Epithelial cell of proximal tubule (primary cell): ENCODE measurements at regions not wholly inside any gene's neighbourhood (a gene's known extent, or its start where the extent isn't known, plus 50 kb on each side); places are given as distances from the start of the nearest gene placed in this dataset.

Source experiments
- DNase-seq: peaks from one replicate; pipeline ENCODE4 v3.0.0-alpha.2; 2011; ENCODE audit warnings: low read depth
- H3K4me3 ChIP-seq: 2 replicates; pipeline ENCODE4 v1.5.1; 2011; ENCODE audit warnings: low read depth, mild to moderate bottlenecking, low read length
- TF ChIP-seq, protein P1 (sequence below): conservative IDR thresholded peaks from 2 replicates; pipeline ENCODE4 v1.5.1; 2012; ENCODE audit warnings: low read depth, mild to moderate bottlenecking, low read length

DNA sequence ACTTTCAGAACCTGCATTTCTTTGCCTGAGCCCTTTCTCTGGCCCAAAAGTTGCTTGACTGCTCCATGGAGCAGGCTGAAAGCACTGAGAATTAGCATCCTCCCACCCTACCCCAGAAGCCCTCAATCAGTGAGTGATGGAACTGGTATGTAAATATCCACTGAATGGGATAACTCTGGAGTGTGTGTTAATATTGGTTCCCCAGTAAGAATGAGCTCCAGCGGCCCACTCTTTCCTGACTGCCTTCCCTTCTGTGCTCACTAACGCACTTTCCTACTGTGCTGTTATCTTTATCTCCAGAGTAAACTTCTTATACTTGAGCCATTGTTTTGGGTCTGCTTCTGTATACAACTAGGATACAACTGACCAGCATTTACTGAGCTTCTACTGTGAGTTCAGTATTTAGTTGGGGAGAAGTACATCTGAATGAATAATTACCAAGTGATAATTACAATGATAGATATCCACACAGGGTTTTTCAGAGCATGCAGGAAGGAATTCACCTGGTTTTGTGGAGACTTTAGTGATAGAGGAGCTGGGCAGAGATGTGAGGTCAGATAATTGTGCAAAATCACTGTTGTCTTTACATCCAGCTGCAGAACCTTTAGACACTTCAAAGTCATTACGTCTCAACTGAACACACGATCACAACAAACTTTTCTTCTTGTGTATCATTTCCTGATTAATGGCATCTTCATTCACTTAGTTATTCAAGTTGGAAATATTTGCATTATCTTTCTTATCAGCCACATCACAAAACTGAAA, 149.2 kb upstream of the BTG1 start:
- H3K4me3 ChIP-seq: no peak overlapping the region
- DNase-seq: no peak
- TF ChIP-seq, protein P1, sequence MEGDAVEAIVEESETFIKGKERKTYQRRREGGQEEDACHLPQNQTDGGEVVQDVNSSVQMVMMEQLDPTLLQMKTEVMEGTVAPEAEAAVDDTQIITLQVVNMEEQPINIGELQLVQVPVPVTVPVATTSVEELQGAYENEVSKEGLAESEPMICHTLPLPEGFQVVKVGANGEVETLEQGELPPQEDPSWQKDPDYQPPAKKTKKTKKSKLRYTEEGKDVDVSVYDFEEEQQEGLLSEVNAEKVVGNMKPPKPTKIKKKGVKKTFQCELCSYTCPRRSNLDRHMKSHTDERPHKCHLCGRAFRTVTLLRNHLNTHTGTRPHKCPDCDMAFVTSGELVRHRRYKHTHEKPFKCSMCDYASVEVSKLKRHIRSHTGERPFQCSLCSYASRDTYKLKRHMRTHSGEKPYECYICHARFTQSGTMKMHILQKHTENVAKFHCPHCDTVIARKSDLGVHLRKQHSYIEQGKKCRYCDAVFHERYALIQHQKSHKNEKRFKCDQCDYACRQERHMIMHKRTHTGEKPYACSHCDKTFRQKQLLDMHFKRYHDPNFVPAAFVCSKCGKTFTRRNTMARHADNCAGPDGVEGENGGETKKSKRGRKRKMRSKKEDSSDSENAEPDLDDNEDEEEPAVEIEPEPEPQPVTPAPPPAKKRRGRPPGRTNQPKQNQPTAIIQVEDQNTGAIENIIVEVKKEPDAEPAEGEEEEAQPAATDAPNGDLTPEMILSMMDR: no peak

DNA sequence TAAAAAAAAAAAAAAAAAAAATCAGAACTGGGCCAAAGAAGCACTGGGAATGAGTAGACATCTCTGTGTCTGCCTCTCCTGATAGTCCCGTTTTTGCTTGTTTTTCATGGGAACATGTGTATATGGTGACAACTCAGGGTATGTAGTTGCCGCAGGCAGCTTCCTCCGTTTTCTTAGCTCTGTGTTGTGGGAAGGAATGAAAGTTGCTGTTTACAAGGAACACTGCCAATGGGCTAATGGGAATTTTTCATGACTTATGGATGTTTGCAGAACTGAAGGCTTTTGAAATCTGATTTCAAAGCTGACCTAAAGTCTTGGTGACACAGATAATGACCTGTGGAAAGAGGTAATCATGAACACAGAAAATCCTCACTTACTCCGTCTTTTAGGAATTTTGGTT, 146.4 kb upstream of the BTG1 start:
- no peak overlapping the region for H3K4me3 ChIP-seq
- DNase-seq: no peak
- TF ChIP-seq, protein P1: no peak

DNA sequence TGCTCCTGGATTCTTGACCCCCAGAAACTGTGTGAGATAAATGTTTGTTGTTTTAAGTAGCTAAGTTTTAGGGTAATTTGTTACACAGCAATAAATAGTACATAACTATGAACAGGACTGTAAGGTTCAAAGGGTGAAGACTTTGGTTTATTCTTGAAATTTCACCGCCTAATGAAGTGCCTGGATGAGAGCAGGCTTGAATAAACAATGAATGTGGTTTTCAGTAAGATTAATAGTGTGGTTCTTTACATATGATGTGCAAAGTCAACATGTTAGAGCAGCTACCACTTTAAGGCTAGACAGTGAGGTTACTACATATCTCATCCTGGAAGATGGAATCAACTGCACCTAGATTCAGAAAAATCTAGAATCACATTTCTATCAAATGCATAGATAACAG, 145.2 kb upstream of the BTG1 start:
- no peak for DNase-seq
- no peak overlapping the region for H3K4me3 ChIP-seq
- TF ChIP-seq, protein P1: no peak

DNA sequence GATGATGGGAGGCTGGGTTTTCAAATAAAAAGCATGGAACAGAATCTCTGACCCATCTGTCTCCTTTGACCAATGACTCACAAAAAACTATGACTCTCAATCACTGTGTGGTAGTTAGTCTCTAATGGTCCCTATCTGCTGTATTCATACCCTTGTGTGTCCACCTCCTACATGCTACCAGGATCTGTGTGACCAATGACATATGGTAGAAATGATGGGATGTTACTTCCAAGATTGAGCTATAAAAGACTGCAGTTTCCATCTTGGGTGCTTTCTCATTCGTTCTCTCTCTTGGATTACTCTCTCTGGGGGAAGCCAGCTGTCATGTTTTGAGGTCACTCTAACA, 144.7 kb upstream of the BTG1 start:
- TF ChIP-seq, protein P1: no peak
- no peak overlapping the region for H3K4me3 ChIP-seq
- DNase-seq: no peak

DNA sequence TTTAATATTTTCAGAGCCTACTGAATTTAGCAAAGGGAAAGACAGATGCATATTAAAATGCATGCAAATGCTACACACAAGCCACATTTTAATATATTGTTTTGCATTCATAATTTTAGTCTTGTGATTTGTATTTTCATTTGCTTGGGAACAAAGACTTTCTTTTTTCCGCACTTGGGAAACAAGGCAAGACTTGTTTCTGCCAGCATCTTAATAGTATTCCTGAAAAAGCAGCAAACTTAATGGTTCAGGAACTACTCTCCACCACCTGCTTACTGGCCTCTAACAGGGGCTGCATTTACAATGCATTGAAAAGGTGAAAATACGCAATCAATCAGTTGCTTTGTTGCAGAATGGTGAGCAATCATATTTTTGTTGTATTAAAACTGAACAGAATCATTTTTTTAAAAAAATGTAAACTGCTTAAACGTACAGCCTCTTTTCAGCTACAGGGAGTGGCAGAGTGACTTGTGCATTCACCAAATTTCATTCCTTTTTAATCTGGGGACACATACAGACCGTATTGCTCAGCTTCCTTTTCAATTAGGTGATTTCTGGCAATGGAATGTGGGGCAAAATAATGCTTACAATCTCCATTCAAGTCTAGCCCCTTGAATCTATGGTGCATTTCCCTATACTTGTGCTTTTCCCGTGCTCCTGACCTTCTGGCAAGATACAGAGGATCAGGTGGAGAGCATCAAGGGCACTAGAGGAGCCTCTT, 144.1 kb upstream of the BTG1 start:
- DNase-seq: no peak
- no peak overlapping the region for H3K4me3 ChIP-seq
- TF ChIP-seq, protein P1: no peak

DNA sequence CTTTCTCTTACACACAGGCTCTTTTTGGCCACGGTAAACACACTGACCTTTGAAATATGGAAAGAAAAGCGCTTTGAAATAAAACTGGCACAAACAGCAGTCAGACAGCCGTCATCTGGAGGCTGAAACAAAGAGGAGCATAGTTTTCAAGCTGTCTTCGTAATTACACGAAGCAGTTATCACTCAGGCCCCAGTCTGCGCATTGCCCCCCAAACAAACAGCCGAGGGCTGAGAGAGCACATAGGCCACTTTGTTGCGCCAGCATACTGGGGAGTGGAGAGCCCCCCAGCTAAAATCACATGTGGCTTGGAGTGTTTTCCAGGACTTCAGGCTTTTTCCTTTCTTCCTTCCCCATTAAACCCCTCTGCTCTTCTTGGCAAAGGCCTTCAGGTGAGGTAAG, 142.9 kb upstream of the BTG1 start:
- no peak overlapping the region for H3K4me3 ChIP-seq
- TF ChIP-seq, protein P1: no peak

More for the DNA sequence above, 142.9 kb upstream of the BTG1 start:
- no peak for DNase-seq
